Endothelial cell (in vitro differentiated cells): ENCODE measurements at regions not wholly inside any gene's neighbourhood (a gene's known extent, or its start where the extent isn't known, plus 50 kb on each side); places are given as distances from the start of the nearest gene placed in this dataset.

Experiments used
- DNase-seq: peaks from one replicate; pipeline ENCODE4 v3.0.0; 2021; ENCODE audit warnings: low spot score
- H3K27ac Mint-ChIP-seq: one replicate; pipeline ENCODE4 v1.8.0; 2021; ENCODE audit warnings: mixed read lengths, inconsistent platforms; ENCODE audit not compliant: unreplicated experiment
- H3K27me3 Mint-ChIP-seq: one replicate; pipeline ENCODE4 v1.8.0; 2021; ENCODE audit warnings: mild to moderate bottlenecking, moderate library complexity, mixed read lengths, inconsistent platforms; ENCODE audit not compliant: unreplicated experiment
- H3K36me3 Mint-ChIP-seq: one replicate; pipeline ENCODE4 v1.8.0; 2021; ENCODE audit warnings: mild to moderate bottlenecking, low read depth, mixed read lengths, inconsistent platforms; ENCODE audit not compliant: unreplicated experiment
- H3K4me1 Mint-ChIP-seq: one replicate; pipeline ENCODE4 v1.8.0; 2021; ENCODE audit warnings: mild to moderate bottlenecking, mixed read lengths, inconsistent platforms; ENCODE audit not compliant: unreplicated experiment
- H3K4me3 Mint-ChIP-seq: one replicate; pipeline ENCODE4 v1.8.0; 2021; ENCODE audit warnings: mild to moderate bottlenecking, mixed read lengths, inconsistent platforms; ENCODE audit not compliant: unreplicated experiment
- H3K9me3 Mint-ChIP-seq: one replicate; pipeline ENCODE4 v1.8.0; 2021; ENCODE audit warnings: mixed read lengths, inconsistent platforms; ENCODE audit not compliant: unreplicated experiment
- TF ChIP-seq, protein P1 (sequence below): fragments of 200-600 bp; sonication (generic); IDR thresholded peaks from one replicate; pipeline ENCODE4 v1.5.0; 2021; ENCODE audit warnings: antibody characterized with exemption; ENCODE audit not compliant: unreplicated experiment

DNA sequence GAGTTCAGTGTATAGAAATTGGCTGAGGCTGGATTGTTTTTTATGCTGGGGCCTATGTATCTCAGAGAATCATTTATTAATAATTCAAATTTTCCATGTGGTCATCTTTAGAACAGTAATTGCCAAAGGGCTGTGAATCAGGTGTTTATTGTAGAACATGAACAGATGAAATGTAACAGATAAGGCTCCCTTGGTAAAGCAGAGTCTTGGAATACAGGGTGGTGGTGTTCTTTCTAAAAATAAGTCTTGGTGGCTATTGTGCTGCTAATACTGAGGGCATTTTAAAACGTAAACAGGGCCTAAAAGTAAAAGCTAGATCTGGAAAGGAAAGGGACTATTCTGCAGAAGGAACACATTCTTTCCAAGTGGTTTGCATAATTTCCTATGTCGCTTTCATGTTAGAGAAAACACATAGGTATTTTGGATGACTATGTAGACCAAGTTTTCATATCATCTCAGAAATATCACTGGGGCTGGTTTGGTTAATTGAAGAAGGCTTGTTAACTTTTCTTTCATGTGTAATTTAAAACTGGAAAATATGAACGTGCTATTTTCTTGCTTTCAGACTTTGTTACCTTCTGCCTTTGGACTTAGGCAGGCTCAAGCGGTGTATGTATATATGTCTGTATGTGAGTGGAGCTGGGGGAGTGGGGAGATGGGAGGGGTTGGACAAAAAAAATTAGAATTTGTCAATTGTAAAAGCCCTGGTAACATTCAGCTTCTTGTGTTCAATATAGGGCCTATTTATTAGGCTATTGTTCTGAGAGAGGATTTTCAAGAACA, 119.9 kb upstream of the ANKRD55 start:
- Mint-ChIP-seq H3K4me3 (no peak overlapping the region), H3K36me3 (no peaks in the 10 kb centered on the region), H3K4me1 (peaks cover 14% of the 10 kb centered on the region), H3K9me3 (no peaks in the 10 kb centered on the region), H3K27me3 (no peaks in the 10 kb centered on the region), H3K27ac (no peak overlapping the region)
- DNase-seq, result no peak
- TF ChIP-seq, protein P1, sequence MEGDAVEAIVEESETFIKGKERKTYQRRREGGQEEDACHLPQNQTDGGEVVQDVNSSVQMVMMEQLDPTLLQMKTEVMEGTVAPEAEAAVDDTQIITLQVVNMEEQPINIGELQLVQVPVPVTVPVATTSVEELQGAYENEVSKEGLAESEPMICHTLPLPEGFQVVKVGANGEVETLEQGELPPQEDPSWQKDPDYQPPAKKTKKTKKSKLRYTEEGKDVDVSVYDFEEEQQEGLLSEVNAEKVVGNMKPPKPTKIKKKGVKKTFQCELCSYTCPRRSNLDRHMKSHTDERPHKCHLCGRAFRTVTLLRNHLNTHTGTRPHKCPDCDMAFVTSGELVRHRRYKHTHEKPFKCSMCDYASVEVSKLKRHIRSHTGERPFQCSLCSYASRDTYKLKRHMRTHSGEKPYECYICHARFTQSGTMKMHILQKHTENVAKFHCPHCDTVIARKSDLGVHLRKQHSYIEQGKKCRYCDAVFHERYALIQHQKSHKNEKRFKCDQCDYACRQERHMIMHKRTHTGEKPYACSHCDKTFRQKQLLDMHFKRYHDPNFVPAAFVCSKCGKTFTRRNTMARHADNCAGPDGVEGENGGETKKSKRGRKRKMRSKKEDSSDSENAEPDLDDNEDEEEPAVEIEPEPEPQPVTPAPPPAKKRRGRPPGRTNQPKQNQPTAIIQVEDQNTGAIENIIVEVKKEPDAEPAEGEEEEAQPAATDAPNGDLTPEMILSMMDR, result no peak

DNA sequence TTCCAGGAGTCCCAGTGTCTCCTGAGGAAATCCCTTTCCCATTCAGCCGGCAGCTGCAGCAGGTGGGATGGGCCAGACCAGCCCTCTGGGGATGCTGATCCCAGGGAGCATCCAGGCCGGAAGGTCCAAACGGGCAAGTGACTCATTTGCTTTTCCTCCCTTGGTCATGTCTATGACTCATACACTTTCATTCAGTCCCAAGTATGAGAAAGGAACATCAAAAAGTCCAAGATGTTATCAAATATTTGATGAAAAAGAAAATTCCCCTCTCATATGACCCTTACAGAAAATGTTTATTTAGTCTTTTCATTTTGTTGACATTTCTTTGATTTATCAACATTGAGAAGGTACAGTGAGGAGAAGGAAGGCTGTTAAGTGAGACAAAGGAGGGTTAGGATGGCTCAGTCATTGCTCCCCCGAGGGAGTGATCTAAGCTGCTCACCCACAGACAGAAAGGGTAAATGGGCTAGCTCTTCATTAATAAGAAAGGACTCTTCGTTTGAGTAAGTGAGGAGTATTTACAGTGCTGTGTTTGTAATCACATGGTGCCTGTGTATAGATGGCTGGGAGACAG, 117.6 kb upstream of the ANKRD55 start:
- TF ChIP-seq, protein P1, result no peak
- Mint-ChIP-seq H3K36me3 (no peaks in the 10 kb centered on the region), H3K4me3 (no peak overlapping the region), H3K4me1 (peaks cover 9% of the 10 kb centered on the region), H3K9me3 (no peaks in the 10 kb centered on the region), H3K27me3 (no peaks in the 10 kb centered on the region), H3K27ac (no peak overlapping the region)
- DNase-seq, result no peak

DNA sequence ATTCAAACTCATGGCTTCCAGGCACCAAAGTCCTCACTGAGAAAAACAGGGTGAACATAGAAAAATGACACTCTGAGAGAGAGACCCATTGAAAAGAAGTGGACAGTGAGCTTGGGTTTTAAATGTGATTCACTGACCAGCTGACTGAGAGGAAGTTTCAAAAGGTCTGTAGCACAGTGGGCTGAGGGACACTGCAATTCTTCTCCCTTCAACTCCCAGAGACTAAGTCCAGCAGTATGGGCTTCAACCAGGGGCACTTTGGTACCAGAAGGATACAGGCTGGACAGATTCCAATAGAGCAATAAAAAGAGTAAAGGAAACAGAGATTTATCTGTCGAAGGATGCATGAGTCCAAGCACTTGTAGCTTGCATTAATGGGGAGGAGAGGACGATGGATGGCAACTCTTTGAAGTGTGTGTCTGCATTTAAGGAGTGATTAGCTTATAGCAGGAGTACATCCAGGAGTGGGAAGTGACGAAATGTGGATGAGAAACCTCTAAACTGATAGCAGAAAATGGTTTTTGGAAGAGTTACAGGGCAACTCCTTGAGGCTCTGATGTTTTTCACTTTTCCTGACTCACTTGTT, 117.0 kb upstream of the ANKRD55 start:
- TF ChIP-seq, protein P1, result no peak
- no peak overlapping the region for H3K4me3 Mint-ChIP-seq
- no peaks in the 10 kb centered on the region for H3K9me3 Mint-ChIP-seq
- H3K4me1 Mint-ChIP-seq, result peaks cover 11% of the 10 kb centered on the region
- no peaks in the 10 kb centered on the region for H3K27me3 Mint-ChIP-seq
- no peak overlapping the region for H3K27ac Mint-ChIP-seq
- H3K36me3 Mint-ChIP-seq, result no peaks in the 10 kb centered on the region
- DNase-seq, result no peak

DNA sequence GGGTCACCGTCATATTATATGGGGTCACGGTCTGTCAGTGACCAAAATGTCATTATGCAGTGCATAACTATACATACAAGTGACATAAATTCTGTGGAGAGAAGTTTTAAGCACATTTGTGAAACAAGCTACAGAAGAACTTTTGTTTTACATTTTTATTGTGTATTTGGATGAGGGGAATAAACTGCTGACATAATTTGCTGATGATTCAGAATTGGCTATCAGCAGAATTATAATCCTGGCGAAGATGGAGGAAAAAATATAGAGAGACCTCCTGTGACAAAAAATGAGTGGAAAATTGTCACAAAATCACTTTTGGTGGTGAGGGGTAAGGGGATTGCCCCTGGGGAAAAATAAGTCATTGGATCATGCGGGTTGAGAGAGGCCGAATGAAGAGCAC, 116.3 kb upstream of the ANKRD55 start:
- no peaks in the 10 kb centered on the region for H3K36me3 Mint-ChIP-seq
- H3K27ac Mint-ChIP-seq, result no peak overlapping the region
- H3K27me3 Mint-ChIP-seq, result no peaks in the 10 kb centered on the region
- DNase-seq, result no peak
- TF ChIP-seq, protein P1, result no peak
- H3K4me3 Mint-ChIP-seq, result no peak overlapping the region
- no peaks in the 10 kb centered on the region for H3K9me3 Mint-ChIP-seq
- peaks cover 11% of the 10 kb centered on the region for H3K4me1 Mint-ChIP-seq
